ENCODE measurements at regions not wholly inside any gene's neighbourhood (a gene's known extent, or its start where the extent isn't known, plus 50 kb on each side); places are given as distances from the start of the nearest gene placed in this dataset.

GRCh38 chrX:92260102-92260501 is 480.9 kb downstream of the PCDH11X start:
- Histone ChIP-seq H3K4me3 (replicated peaks in 1 of 3; ENCODE audit: insufficient read depth in 1 of 3, low read depth in 2 of 3, low read length in 3 of 3) (no peak overlapping the region), H3K9me3 (ENCODE audit: low read length) (no peaks in the 10 kb centered on the region; the same call in 1 of the 2 replicates), H2AFZ (ENCODE audit: low read length) (no peak overlapping the region), H4K20me1 (ENCODE audit: insufficient read depth, low read length) (no peaks in the 10 kb centered on the region), H3K36me3 (replicated peaks in 1 of 2; ENCODE audit: control insufficient read depth in 1 of 2, insufficient read depth in 2 of 2, low read length in 2 of 2) (no peaks in the 10 kb centered on the region), H3K27ac (ENCODE audit: extremely low read length, insufficient read depth, low read length) (no peak overlapping the region), H3K9ac (ENCODE audit: insufficient read depth, low read depth, low read length) (no peak overlapping the region), H3K4me2 (ENCODE audit: low read depth, low read length) (no peak overlapping the region), H3K27me3 (ENCODE audit: control insufficient read depth in 1 of 2, insufficient read depth in 2 of 2, low read length in 2 of 2) (no peaks in the 10 kb centered on the region), H3K4me1 (ENCODE audit: insufficient read depth, low read length) (no peaks in the 10 kb centered on the region), H3K79me2 (ENCODE audit: insufficient read depth, low read length) (no peaks in the 10 kb centered on the region)
- CTCF ChIA-PET (ENCODE audit: low intra/inter-chr PET ratio, low total read pairs): no interaction called here
- TF ChIP-seq ZNF747 (CRISPR knock-in tag; IDR thresholded peaks at IDR 0.05; ENCODE audit: borderline replicate concordance) (no peak), NFYB (CRISPR knock-in tag; IDR thresholded peaks at IDR 0.05) (no peak), MLX (CRISPR knock-in tag; IDR thresholded peaks at IDR 0.05) (no peak), SMAD9 (CRISPR knock-in tag; IDR thresholded peaks at IDR 0.05) (no peak), ZFP82 (CRISPR knock-in tag; IDR thresholded peaks at IDR 0.05; ENCODE audit: borderline replicate concordance) (no peak), KLF16 (CRISPR knock-in tag; IDR thresholded peaks at IDR 0.05) (no peak), RELA (CRISPR knock-in tag; IDR thresholded peaks at IDR 0.05) (no peak), ZIK1 (CRISPR knock-in tag; IDR thresholded peaks at IDR 0.05; ENCODE audit: borderline replicate concordance, low read depth) (no peak), ZNF761 (CRISPR knock-in tag; conservative IDR thresholded peaks at IDR 0.05) (no peak), HINFP (CRISPR knock-in tag; IDR thresholded peaks at IDR 0.05; ENCODE audit: low read depth) (no peak), NRL (CRISPR knock-in tag; IDR thresholded peaks at IDR 0.05; ENCODE audit: borderline replicate concordance) (no peak), ZFY (CRISPR knock-in tag; IDR thresholded peaks at IDR 0.05) (no peak), ZFP90 (CRISPR knock-in tag; IDR thresholded peaks at IDR 0.05; ENCODE audit: borderline replicate concordance) (no peak), ZNF383 (CRISPR knock-in tag; IDR thresholded peaks at IDR 0.05; ENCODE audit: borderline replicate concordance) (no peak), ZNF589 (CRISPR knock-in tag; conservative IDR thresholded peaks at IDR 0.05) (no peak), FOXC1 (CRISPR knock-in tag; IDR thresholded peaks at IDR 0.05; ENCODE audit: borderline replicate concordance) (no peak), RXRB (CRISPR knock-in tag; IDR thresholded peaks at IDR 0.05; ENCODE audit: borderline replicate concordance) (no peak), TRIM22 (IDR thresholded peaks at IDR 0.05) (no peak), HDAC6 (IDR thresholded peaks at IDR 0.05; ENCODE audit: low read depth, low read length) (no peak), SNRNP70 (IDR thresholded peaks at IDR 0.05; ENCODE audit: low read depth, low read length) (no peak)
- FAIRE-seq (no peak), ATAC-seq (no peak), DNase-seq (ENCODE audit: low spot score) (no peak)
- in situ Hi-C loops (cut with HindIII; ENCODE audit: extremely low pct_ligation_motif_present, low pct_unique_long_range_greater_than_20kb): no loop called here
- 4% methylated on average over 5 of the region's 7 CpGs for WGBS (ENCODE audit: low lambda C conversion rate)
- POLR2A ChIA-PET: no interaction called here
- intact Hi-C loops (cut with micrococcal nuclease; ENCODE audit: unreplicated experiment): no loop called here
- no TSS peak for BruUV-seq (replicated peaks)

Data from HepG2 (cell line).